Suprapubic skin (tissue), 4 donors: ENCODE measurements at regions not wholly inside any gene's neighbourhood (a gene's known extent, or its start where the extent isn't known, plus 50 kb on each side); places are given as distances from the start of the nearest gene placed in this dataset.

Source experiments
- EP300 ChIP-seq: sonication (generic); formaldehyde crosslinking; IDR thresholded peaks from one replicate; pipeline ENCODE4 v1.6.1; 2017; ENCODE audit warnings: antibody characterized with exemption
- POLR2AphosphoS5 ChIP-seq, 3 donors: sonication (generic); formaldehyde crosslinking; IDR thresholded peaks; one replicate each; pipeline ENCODE4 v1.6.1; 2017; ENCODE audit warnings: antibody characterized with exemption in 3 of 3
- TF ChIP-seq, protein P1 (sequence below), 2 donors: fragments of 200-600 bp in 1 of 2; fragments of 450-650 bp in 1 of 2; sonication (generic) in 1 of 2; IDR thresholded peaks; one replicate each; pipeline ENCODE4 v1.5.1; 2016 to 2019; ENCODE audit warnings: antibody characterized with exemption in 2 of 2, mild to moderate bottlenecking in 1 of 2, moderate library complexity in 1 of 2

DNA sequence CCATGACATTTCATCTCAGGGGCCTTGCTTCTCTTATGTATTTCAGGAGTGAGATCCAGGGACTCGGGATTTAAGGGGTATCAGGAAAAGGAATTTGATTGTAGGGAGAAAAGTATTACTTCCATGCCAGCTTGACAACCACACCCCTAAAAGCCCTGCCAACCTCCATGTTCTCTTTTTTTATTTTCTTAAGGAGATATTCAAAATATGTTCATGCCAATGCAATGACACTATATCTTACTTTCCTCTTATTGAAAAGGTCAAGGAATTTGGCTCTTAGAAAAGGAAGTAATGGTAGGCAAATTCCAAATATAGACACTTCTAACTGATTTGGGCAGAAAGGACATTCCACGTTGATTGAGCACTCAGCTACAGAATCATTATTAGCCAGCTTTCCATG is 407.5 kb upstream of the NECTIN3 start:
- TF ChIP-seq, protein P1, sequence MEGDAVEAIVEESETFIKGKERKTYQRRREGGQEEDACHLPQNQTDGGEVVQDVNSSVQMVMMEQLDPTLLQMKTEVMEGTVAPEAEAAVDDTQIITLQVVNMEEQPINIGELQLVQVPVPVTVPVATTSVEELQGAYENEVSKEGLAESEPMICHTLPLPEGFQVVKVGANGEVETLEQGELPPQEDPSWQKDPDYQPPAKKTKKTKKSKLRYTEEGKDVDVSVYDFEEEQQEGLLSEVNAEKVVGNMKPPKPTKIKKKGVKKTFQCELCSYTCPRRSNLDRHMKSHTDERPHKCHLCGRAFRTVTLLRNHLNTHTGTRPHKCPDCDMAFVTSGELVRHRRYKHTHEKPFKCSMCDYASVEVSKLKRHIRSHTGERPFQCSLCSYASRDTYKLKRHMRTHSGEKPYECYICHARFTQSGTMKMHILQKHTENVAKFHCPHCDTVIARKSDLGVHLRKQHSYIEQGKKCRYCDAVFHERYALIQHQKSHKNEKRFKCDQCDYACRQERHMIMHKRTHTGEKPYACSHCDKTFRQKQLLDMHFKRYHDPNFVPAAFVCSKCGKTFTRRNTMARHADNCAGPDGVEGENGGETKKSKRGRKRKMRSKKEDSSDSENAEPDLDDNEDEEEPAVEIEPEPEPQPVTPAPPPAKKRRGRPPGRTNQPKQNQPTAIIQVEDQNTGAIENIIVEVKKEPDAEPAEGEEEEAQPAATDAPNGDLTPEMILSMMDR (IDR thresholded peaks at IDR 0.05), result no peak
- no peak for TF ChIP-seq EP300
- TF ChIP-seq POLR2AphosphoS5 (IDR thresholded peaks at IDR 0.05), result no peak
